K562 (cell line): ENCODE measurements at regions not wholly inside any gene's neighbourhood (a gene's known extent, or its start where the extent isn't known, plus 50 kb on each side); places are given as distances from the start of the nearest gene placed in this dataset.

Source experiments
- ATAC-seq: fragments of 200-7000 bp; cut with Tn5 transposase; 3 replicates; pipeline ENCODE4 v1.9.1; 2020; ENCODE audit warnings: moderate library complexity
- BruUV-seq: library from RNA; stranded (reverse); fragments of 400-500 nt; replicated peaks from 2 replicates; lab custom pipeline; 2021; lab: Mats Ljungman, UMichigan
- CTCF ChIA-PET: fragments of 300-600 bp; formaldehyde crosslinking; extraction: SDS; loops from one replicate; lab custom pipeline; 2021; ENCODE audit warnings: low intra/inter-chr PET ratio; lab: Yijun Ruan, JAX
- POLR2A ChIA-PET: fragments of 300-600, 350-650 bp; sonication (Branson Sonifier 250); formaldehyde crosslinking; extraction: SDS; loops from one replicate; lab custom pipeline; 2021; ENCODE audit warnings: antibody characterized with exemption, inconsistent platforms; lab: Yijun Ruan, JAX
- DNase-seq, 4 experiments: peaks; one replicate each; pipeline versions ENCODE4 v3.0.0 to v3.0.0-alpha.2; 2011 to 2018; ENCODE audit warnings: low spot score in 3 of 4, mixed read lengths in 3 of 4; ENCODE audit errors: extremely low read depth in 1 of 4
- FAIRE-seq: peaks from 2 replicates; lab custom pipeline; 2011; peaks lifted over from hg19 to GRCh38; lab: Jason Lieb, UNC
- H2AFZ ChIP-seq: 2 replicates; pipeline ENCODE4 v1.6.0; 2011; ENCODE audit warnings: low read depth, low read length, control low read depth, inconsistent platforms
- H3K27ac ChIP-seq: fragments of 200-600 bp; 3 replicates; pipeline ENCODE4 v1.8.0; 2011; ENCODE audit warnings: low read depth, mild to moderate bottlenecking, control low read depth, inconsistent platforms, low read length, moderate library complexity, mixed read lengths; ENCODE audit errors: extremely low read depth
- H3K27me3 ChIP-seq, 2 experiments: fragments of 300-600 bp in 1 of 2; 2 replicates in 1 of 2; 3 replicates in 1 of 2; pipeline versions ENCODE4 v1.6.0 to v1.8.0; 2011; ENCODE audit warnings: inconsistent platforms in 2 of 2, low read length in 2 of 2, mild to moderate bottlenecking in 1 of 2, mixed read lengths in 1 of 2, moderate library complexity in 1 of 2; ENCODE audit not compliant: control insufficient read depth in 2 of 2, insufficient read depth in 2 of 2
- H3K36me3 ChIP-seq: fragments of 300-600 bp; 3 replicates; pipeline ENCODE4 v1.8.0; 2011; ENCODE audit warnings: mild to moderate bottlenecking, low read length, inconsistent platforms; ENCODE audit not compliant: control insufficient read depth, insufficient read depth
- H3K4me1 ChIP-seq, 2 experiments: fragments of 200-600 bp in 1 of 2; replicated peaks in 1 of 2; 2 replicates in 1 of 2; 3 replicates in 1 of 2; pipeline versions ENCODE4 v1.5.1 to v1.8.0; 2011; ENCODE audit warnings: inconsistent platforms in 2 of 2, low read length in 2 of 2, mild to moderate bottlenecking in 1 of 2, mixed read lengths in 1 of 2, moderate library complexity in 1 of 2; ENCODE audit not compliant: control insufficient read depth in 2 of 2, insufficient read depth in 2 of 2
- H3K4me2 ChIP-seq: 2 replicates; pipeline ENCODE4 v1.6.1; 2011; ENCODE audit warnings: low read length, control low read depth, inconsistent platforms, mixed read lengths; ENCODE audit not compliant: insufficient read depth
- H3K4me3 ChIP-seq: fragments of 200-600 bp; sonication (generic), shearing (Covaris generic); 2 replicates; pipeline ENCODE4 v1.5.1; 2016; ENCODE audit warnings: control low read depth, inconsistent platforms
- H3K79me2 ChIP-seq: fragments of 200-600 bp; 3 replicates; pipeline ENCODE4 v1.8.0; 2011; ENCODE audit warnings: low read length, inconsistent platforms; ENCODE audit not compliant: control insufficient read depth, insufficient read depth
- H3K9ac ChIP-seq, 2 experiments: 2 replicates each; pipeline versions ENCODE4 v1.6.0 to v1.6.1; 2011; ENCODE audit warnings: low read depth in 2 of 2, low read length in 2 of 2, control low read depth in 1 of 2, inconsistent platforms in 1 of 2, mild to moderate bottlenecking in 1 of 2, mixed read lengths in 1 of 2; ENCODE audit not compliant: insufficient read depth in 1 of 2
- H3K9me1 ChIP-seq: one replicate; pipeline ENCODE4 v1.6.0; 2011; ENCODE audit warnings: inconsistent platforms, mild to moderate bottlenecking, low read length, moderate library complexity; ENCODE audit not compliant: control insufficient read depth, insufficient read depth
- H3K9me3 ChIP-seq: replicated peaks from 2 replicates; pipeline ENCODE4 v1.5.1; 2011; ENCODE audit warnings: low read depth, low read length, inconsistent platforms; ENCODE audit not compliant: control insufficient read depth, insufficient read depth
- H4K20me1 ChIP-seq: replicated peaks from 2 replicates; pipeline ENCODE4 v1.6.1; 2011; ENCODE audit warnings: low read length, inconsistent platforms, mixed read lengths; ENCODE audit not compliant: control insufficient read depth, insufficient read depth
- CBFB ChIP-seq: sonication (generic); formaldehyde crosslinking; IDR thresholded peaks from 2 replicates; pipeline ENCODE4 v1.4.0; 2020; ENCODE audit warnings: mild to moderate bottlenecking, missing genetic modification reagents
- CBX2 ChIP-seq: fragments of 200-600 bp; sonication (generic); IDR thresholded peaks from one replicate; pipeline ENCODE4 v1.6.1; 2012; ENCODE audit warnings: mild to moderate bottlenecking, low read length, inconsistent platforms; ENCODE audit not compliant: insufficient read depth, poor library complexity, severe bottlenecking
- CEBPG ChIP-seq, 3 experiments: fragments of 200-800 bp in 1 of 3; sonication (Bioruptor generic) in 1 of 3; sonication (generic) in 1 of 3; formaldehyde crosslinking in 1 of 3; IDR thresholded peaks in 2 of 3; conservative IDR thresholded peaks in 1 of 3; 2 replicates each; pipeline versions ENCODE4 v1.6.1 to v1.8.0; 2016 to 2022; ENCODE audit warnings: missing compliant biosample characterization in 2 of 3, missing genetic modification characterization in 2 of 3, mild to moderate bottlenecking in 1 of 3, missing genetic modification reagents in 1 of 3
- GTF2A2 ChIP-seq: IDR thresholded peaks from 2 replicates; pipeline ENCODE4 v1.6.1; 2016; ENCODE audit warnings: mild to moderate bottlenecking, missing genetic modification characterization, missing compliant biosample characterization
- NFYB ChIP-seq: IDR thresholded peaks from 2 replicates; pipeline ENCODE4 v1.6.1; 2011; ENCODE audit warnings: mild to moderate bottlenecking, moderate library complexity; ENCODE audit not compliant: insufficient read length; ENCODE audit errors: extremely low read depth
- OTX1 ChIP-seq: fragments of 450-650 bp; formaldehyde crosslinking; IDR thresholded peaks from 2 replicates; pipeline ENCODE4 v1.4.0; 2022; ENCODE audit warnings: mild to moderate bottlenecking
- SIN3A ChIP-seq, 2 experiments: fragments of 150-350 bp in 1 of 2; IDR thresholded peaks; 2 replicates each; pipeline ENCODE4 v1.6.1; 2011 to 2016; ENCODE audit warnings: borderline replicate concordance in 2 of 2, low read depth in 2 of 2, low read length in 2 of 2, mild to moderate bottlenecking in 2 of 2, moderate library complexity in 2 of 2; ENCODE audit not compliant: control insufficient read depth in 1 of 2
- SIX5 ChIP-seq, 2 experiments: IDR thresholded peaks; 2 replicates each; pipeline ENCODE4 v1.6.1; 2011; ENCODE audit warnings: low read length in 2 of 2, borderline replicate concordance in 1 of 2, low read depth in 1 of 2, mild to moderate bottlenecking in 1 of 2, moderate library complexity in 1 of 2; ENCODE audit not compliant: insufficient read depth in 1 of 2
- ZFX ChIP-seq: sonication (generic); formaldehyde crosslinking; IDR thresholded peaks from 2 replicates; pipeline ENCODE4 v1.8.0; 2022; ENCODE audit warnings: mild to moderate bottlenecking, missing genetic modification reagents, moderate library complexity
- ZNF239 ChIP-seq: fragments of 250-450 bp; sonication (Bioruptor Pico); IDR thresholded peaks from 2 replicates; pipeline ENCODE4 v1.4.0; 2020; ENCODE audit warnings: mild to moderate bottlenecking
- ZNF586 ChIP-seq: fragments of 450-650 bp; formaldehyde crosslinking; conservative IDR thresholded peaks from 2 replicates; pipeline ENCODE4 v1.4.0; 2020; ENCODE audit warnings: mild to moderate bottlenecking, moderate library complexity
- WGBS: fragments of 100-300 bp; shearing (Covaris generic); methylation state at CpG from one replicate; pipeline ENCODE4 v1.1.6; 2016; ENCODE audit warnings: low coverage, mixed read lengths; ENCODE audit not compliant: insufficient coverage; ENCODE audit errors: missing lambda C conversion rate; 5-methylcytosine and 5-hydroxymethylcytosine counted together
- in situ Hi-C: fragments of 300-500 bp; cut with MboI; formaldehyde crosslinking; loops from 4 replicates; pipeline ENCODE4 v1.15.0; 2018; ENCODE audit warnings: inconsistent platforms, mixed read lengths
- intact Hi-C: fragments of 100-400 bp; cut with micrococcal nuclease; formaldehyde crosslinking; loops from 2 replicates; pipeline ENCODE4 v1.14.2; 2022
- TF ChIP-seq, protein P1 (sequence below), 3 experiments: fragments of 200-800 bp in 1 of 3; sonication (Bioruptor generic) in 1 of 3; sonication (generic) in 1 of 3; formaldehyde crosslinking in 1 of 3; IDR thresholded peaks; 2 replicates each; pipeline versions ENCODE4 v1.6.1 to v1.8.0; 2016 to 2022; ENCODE audit warnings: mild to moderate bottlenecking in 2 of 3, missing compliant biosample characterization in 2 of 3, missing genetic modification characterization in 2 of 3, missing genetic modification reagents in 1 of 3

DNA sequence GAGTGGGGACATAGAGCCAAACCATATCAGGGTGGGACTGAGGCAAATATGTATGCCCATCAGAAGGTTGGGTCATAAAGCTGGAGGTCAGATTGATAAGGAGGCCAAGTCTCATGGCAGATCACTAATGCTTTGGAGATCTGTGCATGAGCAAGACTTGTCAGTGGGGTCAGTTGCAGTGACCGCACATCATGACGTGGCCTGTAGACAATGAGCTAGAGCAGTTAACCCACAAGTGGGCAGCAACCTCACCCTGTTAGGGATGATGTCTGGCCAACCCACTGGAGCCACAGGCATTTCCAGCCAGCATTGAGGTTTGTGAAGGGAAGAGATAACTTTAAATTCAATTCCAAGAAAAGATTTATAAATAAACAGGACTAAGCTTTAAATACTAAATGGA is 66.7 kb downstream of the XCL1 start:
- H3K27ac ChIP-seq: no peak overlapping the region
- POLR2A ChIA-PET: interaction anchor here (0.5 to 0.6 kb wide), 2 partner anchors 9 to 225 kb away, joined by 3 to 4 read pairs; no protein-coding TSS in a partner anchor
- no TSS peak for BruUV-seq

More for the DNA sequence above, 66.7 kb downstream of the XCL1 start:
- intact Hi-C loops: no loop called here
- no peak for ATAC-seq
- Histone ChIP-seq H3K9me1 (no peaks in the 10 kb centered on the region), H4K20me1 (no peaks in the 10 kb centered on the region), H3K4me2 (no peak overlapping the region), H3K36me3 (no peaks in the 10 kb centered on the region), H3K27me3 (no peaks in the 10 kb centered on the region), H3K79me2 (no peaks in the 10 kb centered on the region), H3K4me3 (no peak overlapping the region), H3K9me3 (no peaks in the 10 kb centered on the region), H3K9ac (no peak overlapping the region), H2AFZ (no peak overlapping the region), H3K4me1 (no peaks in the 10 kb centered on the region)
- no peak for FAIRE-seq
- in situ Hi-C loops: no loop called here
- CTCF ChIA-PET: no interaction called here
- WGBS: 0% methylated on average over 2 of the region's 2 CpGs
- DNase-seq: no peak
- TF ChIP-seq ZFX (CRISPR knock-in tag) (no peak), ZNF586 (CRISPR knock-in tag) (no peak), ZNF239 (CRISPR knock-in tag) (no peak), OTX1 (CRISPR knock-in tag) (no peak), CEBPG (CRISPR knock-in tag; IDR thresholded peaks at IDR 0.05) (no peak), CEBPG (tag; conservative IDR thresholded peaks at IDR 0.05 in 1 of 2, IDR thresholded peaks at IDR 0.05 in 1 of 2) (no peak), CBX2 (no peak), CBFB (no peak), NFYB (no peak), SIN3A (IDR thresholded peaks at IDR 0.05; ENCODE audit: borderline replicate concordance in 2 of 2, control insufficient read depth in 1 of 2, low read depth in 2 of 2, low read length in 2 of 2) (no peak), GTF2A2 (tag) (no peak), SIX5 (IDR thresholded peaks at IDR 0.05; ENCODE audit: borderline replicate concordance in 1 of 2, insufficient read depth in 1 of 2, low read depth in 1 of 2, low read length in 2 of 2) (no peak)
- TF ChIP-seq, protein P1, sequence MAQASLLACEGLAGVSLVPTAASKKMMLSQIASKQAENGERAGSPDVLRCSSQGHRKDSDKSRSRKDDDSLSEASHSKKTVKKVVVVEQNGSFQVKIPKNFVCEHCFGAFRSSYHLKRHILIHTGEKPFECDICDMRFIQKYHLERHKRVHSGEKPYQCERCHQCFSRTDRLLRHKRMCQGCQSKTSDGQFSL (CRISPR knock-in tag; IDR thresholded peaks at IDR 0.05): no peak
- TF ChIP-seq, protein P1 (tag; IDR thresholded peaks at IDR 0.05): no peak
